ENCODE measurements at regions not wholly inside any gene's neighbourhood (a gene's known extent, or its start where the extent isn't known, plus 50 kb on each side); places are given as distances from the start of the nearest gene placed in this dataset.
"Not testable (repeated sequence)": the region's sequence is repeated elsewhere in the genome, so short reads cannot be mapped to it uniquely, and the experiment has no call there.

DNA sequence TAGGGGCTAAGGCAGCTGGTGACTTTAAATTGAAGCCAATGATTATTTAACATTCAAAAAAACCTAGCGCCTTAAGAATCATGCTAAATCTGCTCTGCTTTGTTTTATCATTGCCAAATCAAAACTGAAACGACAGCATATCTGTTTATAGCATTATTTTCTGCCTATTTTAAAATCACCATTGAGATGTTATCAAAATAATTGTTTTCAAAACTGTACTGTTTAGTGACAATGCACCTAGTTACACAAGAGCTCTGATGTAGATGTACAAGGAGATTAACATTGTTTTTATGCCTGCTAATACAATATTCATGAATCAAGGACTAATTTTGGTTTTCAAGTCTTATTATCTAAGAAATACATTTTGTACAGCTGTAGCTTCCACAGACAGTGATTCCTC, 1521.3 kb downstream of the AMY1C start:
- Mint-ChIP-seq H3K4me3 (ENCODE audit: unreplicated experiment) (no peak overlapping the region), H3K4me1 (ENCODE audit: low read depth, unreplicated experiment) (no peaks in the 10 kb centered on the region), H3K27me3 (ENCODE audit: insufficient read depth, unreplicated experiment) (no peaks in the 10 kb centered on the region), H3K9me3 (ENCODE audit: unreplicated experiment) (no peaks in the 10 kb centered on the region), H3K36me3 (ENCODE audit: insufficient read depth, unreplicated experiment) (no peaks in the 10 kb centered on the region), H3K27ac (ENCODE audit: unreplicated experiment) (no peak overlapping the region)
- H3K4me3 ChIP-seq (ENCODE audit: low read depth, low read length), result no peak overlapping the region
- intact Hi-C loops (cut with micrococcal nuclease; ENCODE audit: unreplicated experiment), result no loop called here
- ChIA-PET POLR2A (no interaction called here), CTCF (no interaction called here)
- no peaks in the 10 kb centered on the region for H3K36me3 ChIP-seq (ENCODE audit: control insufficient read depth, insufficient read depth, low read length)
- H3K9me3 ChIP-seq, result no peaks in the 10 kb centered on the region
- no peak for DNase-seq
- no peaks in the 10 kb centered on the region for H3K27me3 ChIP-seq (replicated peaks; ENCODE audit: control insufficient read depth, insufficient read depth, low read length)
- H3K4me1 ChIP-seq, result no peaks in the 10 kb centered on the region
- TF ChIP-seq, protein P1, sequence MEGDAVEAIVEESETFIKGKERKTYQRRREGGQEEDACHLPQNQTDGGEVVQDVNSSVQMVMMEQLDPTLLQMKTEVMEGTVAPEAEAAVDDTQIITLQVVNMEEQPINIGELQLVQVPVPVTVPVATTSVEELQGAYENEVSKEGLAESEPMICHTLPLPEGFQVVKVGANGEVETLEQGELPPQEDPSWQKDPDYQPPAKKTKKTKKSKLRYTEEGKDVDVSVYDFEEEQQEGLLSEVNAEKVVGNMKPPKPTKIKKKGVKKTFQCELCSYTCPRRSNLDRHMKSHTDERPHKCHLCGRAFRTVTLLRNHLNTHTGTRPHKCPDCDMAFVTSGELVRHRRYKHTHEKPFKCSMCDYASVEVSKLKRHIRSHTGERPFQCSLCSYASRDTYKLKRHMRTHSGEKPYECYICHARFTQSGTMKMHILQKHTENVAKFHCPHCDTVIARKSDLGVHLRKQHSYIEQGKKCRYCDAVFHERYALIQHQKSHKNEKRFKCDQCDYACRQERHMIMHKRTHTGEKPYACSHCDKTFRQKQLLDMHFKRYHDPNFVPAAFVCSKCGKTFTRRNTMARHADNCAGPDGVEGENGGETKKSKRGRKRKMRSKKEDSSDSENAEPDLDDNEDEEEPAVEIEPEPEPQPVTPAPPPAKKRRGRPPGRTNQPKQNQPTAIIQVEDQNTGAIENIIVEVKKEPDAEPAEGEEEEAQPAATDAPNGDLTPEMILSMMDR (IDR thresholded peaks at IDR 0.05; ENCODE audit: insufficient read depth in 1 of 2, low read depth in 1 of 2, low read length in 1 of 2, severe bottlenecking in 1 of 2, unreplicated experiment in 1 of 2), result no peak
- no TSS peak for BruUV-seq (replicated peaks)

DNA sequence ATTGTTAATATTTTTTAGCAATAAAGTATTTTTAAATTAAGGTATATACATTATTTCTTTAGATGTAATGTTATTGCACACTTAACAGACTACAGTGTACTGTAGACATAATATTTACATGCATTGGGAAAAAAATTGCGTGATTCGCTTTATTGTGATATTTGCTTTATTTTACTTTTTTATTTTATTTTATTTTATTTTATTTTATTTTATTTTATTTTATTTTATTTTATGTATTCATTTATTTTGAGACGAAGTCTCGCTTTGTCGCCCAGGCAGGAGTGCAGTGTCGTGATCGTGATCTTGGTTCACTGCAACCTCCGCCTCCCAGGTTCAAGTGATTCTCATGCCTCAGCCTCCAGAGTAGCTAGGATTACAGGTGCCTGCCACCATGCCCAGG, 1522.7 kb downstream of the AMY1C start:
- H3K9me3 Mint-ChIP-seq (ENCODE audit: unreplicated experiment); H3K9me3 ChIP-seq; H3K36me3 ChIP-seq (ENCODE audit: control insufficient read depth, insufficient read depth, low read length); H3K4me3 ChIP-seq (ENCODE audit: low read depth, low read length); intact Hi-C loops (cut with micrococcal nuclease; ENCODE audit: unreplicated experiment); DNase-seq; BruUV-seq (replicated peaks); POLR2A ChIA-PET; H3K4me3 Mint-ChIP-seq (ENCODE audit: unreplicated experiment); H3K27ac Mint-ChIP-seq (ENCODE audit: unreplicated experiment); H3K4me1 Mint-ChIP-seq (ENCODE audit: low read depth, unreplicated experiment); H3K27me3 ChIP-seq (replicated peaks; ENCODE audit: control insufficient read depth, insufficient read depth, low read length); H3K4me1 ChIP-seq; CTCF ChIA-PET; H3K36me3 Mint-ChIP-seq (ENCODE audit: insufficient read depth, unreplicated experiment); H3K27me3 Mint-ChIP-seq (ENCODE audit: insufficient read depth, unreplicated experiment): not testable (repeated sequence)

DNA sequence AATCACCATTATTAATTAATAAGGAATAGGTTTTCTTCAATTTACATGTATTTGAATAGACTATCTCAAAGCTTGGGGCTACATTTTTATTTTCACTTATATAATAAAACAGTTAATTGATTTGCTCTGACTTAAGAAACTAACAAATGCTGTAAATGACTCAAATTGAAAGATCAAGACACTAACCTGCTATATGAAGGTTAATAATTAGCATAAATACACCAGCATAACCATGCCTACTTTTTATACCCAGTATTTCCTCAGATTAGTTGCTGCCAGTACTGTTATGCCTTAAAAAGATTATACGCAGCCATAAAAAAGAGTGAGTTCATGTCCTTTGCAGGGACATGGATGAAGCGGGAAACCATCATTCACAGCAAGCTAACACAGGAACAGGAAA, 1545.1 kb downstream of the AMY1C start:
- DNase-seq, result no peak
- TF ChIP-seq, protein P1 (IDR thresholded peaks at IDR 0.05; ENCODE audit: insufficient read depth in 1 of 2, low read depth in 1 of 2, low read length in 1 of 2, severe bottlenecking in 1 of 2, unreplicated experiment in 1 of 2), result no peak
- H3K36me3 ChIP-seq (ENCODE audit: control insufficient read depth, insufficient read depth, low read length), result no peaks in the 10 kb centered on the region
- ChIA-PET POLR2A (no interaction called here), CTCF (no interaction called here)
- H3K4me3 ChIP-seq (ENCODE audit: low read depth, low read length), result no peak overlapping the region
- Mint-ChIP-seq H3K27me3 (ENCODE audit: insufficient read depth, unreplicated experiment) (no peaks in the 10 kb centered on the region), H3K4me1 (ENCODE audit: low read depth, unreplicated experiment) (no peaks in the 10 kb centered on the region), H3K4me3 (ENCODE audit: unreplicated experiment) (no peak overlapping the region), H3K36me3 (ENCODE audit: insufficient read depth, unreplicated experiment) (no peaks in the 10 kb centered on the region), H3K9me3 (ENCODE audit: unreplicated experiment) (no peaks in the 10 kb centered on the region), H3K27ac (ENCODE audit: unreplicated experiment) (no peak overlapping the region)
- no TSS peak for BruUV-seq (replicated peaks)
- intact Hi-C loops (cut with micrococcal nuclease; ENCODE audit: unreplicated experiment), result no loop called here
- no peaks in the 10 kb centered on the region for H3K9me3 ChIP-seq
- no peaks in the 10 kb centered on the region for H3K4me1 ChIP-seq
- H3K27me3 ChIP-seq (replicated peaks; ENCODE audit: control insufficient read depth, insufficient read depth, low read length), result no peaks in the 10 kb centered on the region

DNA sequence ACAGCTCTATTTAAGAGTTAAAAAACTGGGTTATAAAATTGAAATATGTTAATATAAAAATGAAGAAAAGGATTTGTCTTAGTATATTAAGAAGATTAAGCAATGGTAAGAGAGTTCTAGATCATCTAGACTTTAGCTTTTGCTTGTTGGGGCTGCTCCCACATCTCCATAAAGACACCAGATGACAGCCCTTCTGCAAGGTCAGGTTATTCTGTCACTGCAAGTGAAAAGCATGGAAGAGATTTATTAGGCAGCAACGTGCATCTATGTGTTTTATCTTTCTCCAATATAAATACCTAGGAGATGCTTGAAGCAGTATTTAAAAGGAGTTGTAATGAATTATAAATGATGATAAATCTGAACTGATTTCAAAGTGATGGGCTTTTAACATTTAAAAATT, 1560.4 kb downstream of the AMY1C start:
- Histone ChIP-seq H3K9me3 (no peaks in the 10 kb centered on the region), H3K4me3 (ENCODE audit: low read depth, low read length) (no peak overlapping the region), H3K4me1 (no peaks in the 10 kb centered on the region), H3K27me3 (replicated peaks; ENCODE audit: control insufficient read depth, insufficient read depth, low read length) (no peaks in the 10 kb centered on the region), H3K36me3 (ENCODE audit: control insufficient read depth, insufficient read depth, low read length) (no peaks in the 10 kb centered on the region)
- no peaks in the 10 kb centered on the region for H3K4me1 Mint-ChIP-seq (ENCODE audit: low read depth, unreplicated experiment)
- no peak overlapping the region for H3K4me3 Mint-ChIP-seq (ENCODE audit: unreplicated experiment)
- no peak overlapping the region for H3K27ac Mint-ChIP-seq (ENCODE audit: unreplicated experiment)
- TF ChIP-seq, protein P1 (IDR thresholded peaks at IDR 0.05; ENCODE audit: insufficient read depth in 1 of 2, low read depth in 1 of 2, low read length in 1 of 2, severe bottlenecking in 1 of 2, unreplicated experiment in 1 of 2), result no peak
- CTCF ChIA-PET, result no interaction called here
- BruUV-seq (replicated peaks), result no TSS peak
- DNase-seq, result no peak
- intact Hi-C loops (cut with micrococcal nuclease; ENCODE audit: unreplicated experiment), result no loop called here
- POLR2A ChIA-PET, result no interaction called here
- H3K36me3 Mint-ChIP-seq (ENCODE audit: insufficient read depth, unreplicated experiment), result no peaks in the 10 kb centered on the region
- H3K27me3 Mint-ChIP-seq (ENCODE audit: insufficient read depth, unreplicated experiment), result no peaks in the 10 kb centered on the region
- no peaks in the 10 kb centered on the region for H3K9me3 Mint-ChIP-seq (ENCODE audit: unreplicated experiment)
